ENCODE measurements at regions not wholly inside any gene's neighbourhood (a gene's known extent, or its start where the extent isn't known, plus 50 kb on each side); places are given as distances from the start of the nearest gene placed in this dataset.
A peak's percentile ranks its signal among the peaks of the same experiment; 100 is the strongest.

DNA sequence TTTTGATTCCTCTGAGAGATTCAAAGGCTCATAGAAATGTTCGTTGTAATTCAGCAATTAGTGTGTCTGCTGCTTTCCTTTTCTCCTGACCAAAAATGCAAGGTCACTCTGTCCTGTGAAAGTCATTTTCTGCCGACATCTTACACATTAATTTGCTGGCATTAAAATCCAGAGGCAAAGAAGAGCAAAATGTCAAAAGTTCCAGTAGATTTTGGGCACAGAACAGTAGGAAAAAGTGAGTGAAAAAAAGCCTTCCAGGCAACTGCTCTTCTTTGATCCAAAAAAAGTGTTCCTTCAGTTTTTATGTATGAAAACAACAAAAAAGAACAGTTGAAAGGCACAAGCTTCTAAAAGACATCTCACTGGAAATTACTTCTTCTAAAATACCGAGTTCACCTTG, 413.8 kb downstream of the FOXO1 start:
- Histone ChIP-seq H3K36me3 (ENCODE audit: low read depth) (no peaks in the 10 kb centered on the region), H3K4me1 (ENCODE audit: insufficient read depth, poor library complexity, severe bottlenecking) (no peaks in the 10 kb centered on the region), H3K4me3 (ENCODE audit: severe bottlenecking) (no peak overlapping the region), H3K27me3 (ENCODE audit: insufficient read depth, poor library complexity, severe bottlenecking) (no peaks in the 10 kb centered on the region), H3K27ac (ENCODE audit: poor library complexity, severe bottlenecking) (no peak overlapping the region), H3K9me3 (ENCODE audit: severe bottlenecking) (no peaks in the 10 kb centered on the region)
- no peak for ATAC-seq (ENCODE audit: low read depth)
- TF ChIP-seq, protein P1, sequence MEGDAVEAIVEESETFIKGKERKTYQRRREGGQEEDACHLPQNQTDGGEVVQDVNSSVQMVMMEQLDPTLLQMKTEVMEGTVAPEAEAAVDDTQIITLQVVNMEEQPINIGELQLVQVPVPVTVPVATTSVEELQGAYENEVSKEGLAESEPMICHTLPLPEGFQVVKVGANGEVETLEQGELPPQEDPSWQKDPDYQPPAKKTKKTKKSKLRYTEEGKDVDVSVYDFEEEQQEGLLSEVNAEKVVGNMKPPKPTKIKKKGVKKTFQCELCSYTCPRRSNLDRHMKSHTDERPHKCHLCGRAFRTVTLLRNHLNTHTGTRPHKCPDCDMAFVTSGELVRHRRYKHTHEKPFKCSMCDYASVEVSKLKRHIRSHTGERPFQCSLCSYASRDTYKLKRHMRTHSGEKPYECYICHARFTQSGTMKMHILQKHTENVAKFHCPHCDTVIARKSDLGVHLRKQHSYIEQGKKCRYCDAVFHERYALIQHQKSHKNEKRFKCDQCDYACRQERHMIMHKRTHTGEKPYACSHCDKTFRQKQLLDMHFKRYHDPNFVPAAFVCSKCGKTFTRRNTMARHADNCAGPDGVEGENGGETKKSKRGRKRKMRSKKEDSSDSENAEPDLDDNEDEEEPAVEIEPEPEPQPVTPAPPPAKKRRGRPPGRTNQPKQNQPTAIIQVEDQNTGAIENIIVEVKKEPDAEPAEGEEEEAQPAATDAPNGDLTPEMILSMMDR (IDR thresholded peaks at IDR 0.05; ENCODE audit: poor library complexity, severe bottlenecking), result no peak
- no peak for DNase-seq (ENCODE audit: low spot score)

DNA sequence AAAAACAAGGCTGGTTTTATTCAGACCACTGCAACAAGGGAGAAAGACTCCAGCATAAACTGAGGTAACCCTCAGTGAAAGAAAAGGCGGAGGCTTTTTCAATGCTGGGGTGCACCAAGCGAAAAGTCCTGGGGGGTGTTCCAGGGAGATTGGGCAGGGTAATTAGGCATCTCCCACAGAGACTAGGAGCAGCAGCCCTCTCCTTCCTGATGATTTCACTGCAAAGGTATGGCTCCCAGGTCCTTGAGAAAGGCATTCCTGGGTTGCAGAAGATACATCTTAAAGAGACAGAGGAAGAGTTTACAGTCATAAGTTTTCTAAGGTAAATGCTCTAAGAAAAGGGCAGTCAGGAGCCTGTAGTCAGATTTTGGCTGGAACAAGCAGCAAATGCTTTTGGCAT, 412.0 kb downstream of the FOXO1 start:
- Histone ChIP-seq H3K36me3 (ENCODE audit: low read depth) (no peaks in the 10 kb centered on the region), H3K27me3 (ENCODE audit: insufficient read depth, poor library complexity, severe bottlenecking) (no peaks in the 10 kb centered on the region), H3K27ac (ENCODE audit: poor library complexity, severe bottlenecking) (no peak overlapping the region), H3K4me1 (ENCODE audit: insufficient read depth, poor library complexity, severe bottlenecking) (no peaks in the 10 kb centered on the region), H3K4me3 (ENCODE audit: severe bottlenecking) (no peak overlapping the region), H3K9me3 (ENCODE audit: severe bottlenecking) (no peaks in the 10 kb centered on the region)
- ATAC-seq (ENCODE audit: low read depth) (peak; percentile 36; the same call in 1 of the 3 replicates), DNase-seq (ENCODE audit: low spot score) (no peak)
- TF ChIP-seq, protein P1 (IDR thresholded peaks at IDR 0.05; ENCODE audit: poor library complexity, severe bottlenecking), result no peak

DNA sequence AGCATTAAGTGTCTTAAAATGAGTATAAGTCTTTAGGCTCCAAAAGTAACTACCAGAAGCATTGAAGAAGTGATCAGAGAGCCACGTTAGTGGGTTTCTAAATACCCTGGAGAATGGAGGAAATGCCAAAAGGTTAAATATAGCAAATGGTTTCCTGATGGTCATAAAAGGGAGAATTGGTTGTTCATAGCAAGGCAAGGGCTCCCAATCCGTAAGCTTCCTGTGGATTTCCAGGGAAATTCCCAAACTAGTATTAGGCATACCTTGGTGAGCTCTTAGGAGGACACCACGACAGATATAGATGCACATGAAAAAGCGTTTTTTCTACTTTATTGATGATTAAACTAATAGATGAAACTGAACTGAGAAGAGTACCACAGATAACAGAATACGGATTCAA, 410.9 kb downstream of the FOXO1 start:
- TF ChIP-seq, protein P1 (IDR thresholded peaks at IDR 0.05; ENCODE audit: poor library complexity, severe bottlenecking), result no peak
- ATAC-seq (ENCODE audit: low read depth) (no peak), DNase-seq (ENCODE audit: low spot score) (no peak)
- Histone ChIP-seq H3K27ac (ENCODE audit: poor library complexity, severe bottlenecking) (no peak overlapping the region), H3K9me3 (ENCODE audit: severe bottlenecking) (no peaks in the 10 kb centered on the region), H3K27me3 (ENCODE audit: insufficient read depth, poor library complexity, severe bottlenecking) (no peaks in the 10 kb centered on the region), H3K4me1 (ENCODE audit: insufficient read depth, poor library complexity, severe bottlenecking) (no peaks in the 10 kb centered on the region), H3K36me3 (ENCODE audit: low read depth) (no peaks in the 10 kb centered on the region), H3K4me3 (ENCODE audit: severe bottlenecking) (no peak overlapping the region)

DNA sequence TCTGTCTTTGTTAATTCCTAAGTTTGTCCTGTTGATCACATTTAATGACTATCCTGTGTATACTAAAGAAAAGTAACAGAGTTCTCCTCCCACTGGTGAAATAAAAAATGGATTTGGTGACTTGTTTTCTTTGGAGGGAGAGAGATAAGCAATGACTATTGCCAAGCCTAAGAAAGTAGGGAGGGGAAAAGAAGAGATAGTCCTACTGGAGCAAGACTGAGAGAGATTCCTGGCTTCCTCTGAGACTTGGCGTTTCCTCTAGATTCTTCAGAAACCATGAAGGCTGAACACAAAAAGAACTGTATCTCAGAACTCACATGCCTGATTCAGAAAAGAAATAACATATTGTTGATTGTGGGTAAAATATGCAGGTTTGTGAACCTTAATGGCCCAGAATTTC, 406.5 kb downstream of the FOXO1 start:
- TF ChIP-seq, protein P1 (IDR thresholded peaks at IDR 0.05; ENCODE audit: poor library complexity, severe bottlenecking), result no peak
- no peak for ATAC-seq (ENCODE audit: low read depth)
- H3K4me1 ChIP-seq (ENCODE audit: insufficient read depth, poor library complexity, severe bottlenecking), result no peaks in the 10 kb centered on the region
- no peak overlapping the region for H3K27ac ChIP-seq (ENCODE audit: poor library complexity, severe bottlenecking)
- no peaks in the 10 kb centered on the region for H3K27me3 ChIP-seq (ENCODE audit: insufficient read depth, poor library complexity, severe bottlenecking)
- H3K4me3 ChIP-seq (ENCODE audit: severe bottlenecking), result no peak overlapping the region
- H3K36me3 ChIP-seq (ENCODE audit: low read depth), result no peaks in the 10 kb centered on the region
- H3K9me3 ChIP-seq (ENCODE audit: severe bottlenecking), result no peaks in the 10 kb centered on the region
- no peak for DNase-seq (ENCODE audit: low spot score)

DNA sequence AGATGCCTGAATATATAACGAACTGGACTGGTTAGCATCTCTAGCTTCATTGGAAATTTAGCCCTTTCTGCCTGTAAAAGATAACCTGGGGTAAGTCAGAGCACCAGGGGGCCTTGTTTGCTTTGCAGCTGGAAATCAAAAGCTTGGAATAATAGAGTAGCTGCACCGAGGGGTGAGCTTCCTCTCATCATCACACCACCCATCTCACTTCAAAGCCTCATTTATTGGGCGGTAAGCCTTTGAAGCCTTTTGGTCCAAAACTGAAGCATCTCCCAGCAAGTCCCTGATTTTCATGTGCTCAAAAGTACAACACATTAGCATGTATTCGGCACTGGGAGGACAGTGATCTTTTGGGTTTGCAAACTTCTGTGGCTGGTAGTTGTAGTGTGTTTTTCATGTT, 405.1 kb downstream of the FOXO1 start:
- Histone ChIP-seq H3K27ac (ENCODE audit: poor library complexity, severe bottlenecking) (no peak overlapping the region), H3K36me3 (ENCODE audit: low read depth) (no peaks in the 10 kb centered on the region), H3K4me3 (ENCODE audit: severe bottlenecking) (no peak overlapping the region), H3K9me3 (ENCODE audit: severe bottlenecking) (no peaks in the 10 kb centered on the region), H3K27me3 (ENCODE audit: insufficient read depth, poor library complexity, severe bottlenecking) (no peaks in the 10 kb centered on the region), H3K4me1 (ENCODE audit: insufficient read depth, poor library complexity, severe bottlenecking) (no peaks in the 10 kb centered on the region)
- no peak for DNase-seq (ENCODE audit: low spot score)
- ATAC-seq (ENCODE audit: low read depth), result no peak
- TF ChIP-seq, protein P1 (IDR thresholded peaks at IDR 0.05; ENCODE audit: poor library complexity, severe bottlenecking), result no peak

Data from RWPE2 (cell line).